Thyroid gland (tissue), 4 donors: ENCODE measurements at regions not wholly inside any gene's neighbourhood (a gene's known extent, or its start where the extent isn't known, plus 50 kb on each side); places are given as distances from the start of the nearest gene placed in this dataset.

Source experiments
- POLR2A ChIP-seq, 2 donors: fragments of 450-650 bp; IDR thresholded peaks; one replicate each; pipeline ENCODE4 v1.6.1; 2017; ENCODE audit warnings: antibody characterized with exemption in 2 of 2, mild to moderate bottlenecking in 2 of 2, moderate library complexity in 1 of 2
- TF ChIP-seq, protein P1 (sequence below), 6 experiments: fragments of 200-600 bp in 3 of 6; fragments of 450-650 bp in 3 of 6; sonication (generic) in 3 of 6; IDR thresholded peaks; one replicate each; pipeline ENCODE4 v1.5.1; 2016 to 2019; ENCODE audit warnings: antibody characterized with exemption in 6 of 6, mild to moderate bottlenecking in 2 of 6, inconsistent platforms in 1 of 6, moderate library complexity in 1 of 6

DNA sequence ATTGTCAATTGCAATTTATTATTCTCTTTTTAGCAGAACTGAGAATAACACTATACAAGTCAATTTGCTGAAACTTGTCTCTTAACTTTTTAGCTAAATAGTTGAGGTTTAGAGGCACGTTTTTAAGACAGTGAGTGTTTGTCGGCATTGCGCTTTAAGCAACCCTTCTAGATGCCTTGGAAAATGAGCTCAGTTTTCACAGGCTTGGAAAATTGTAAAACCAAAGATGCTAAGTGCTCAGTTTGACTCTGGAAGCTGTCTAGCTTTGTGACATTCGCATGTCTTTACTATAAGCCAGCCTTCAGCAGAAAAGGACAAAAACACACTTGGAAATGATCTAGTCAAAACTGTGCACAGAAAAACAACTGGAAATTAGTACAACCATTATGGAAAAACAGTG is 500.4 kb downstream of the NEBL start:
- TF ChIP-seq, protein P1, sequence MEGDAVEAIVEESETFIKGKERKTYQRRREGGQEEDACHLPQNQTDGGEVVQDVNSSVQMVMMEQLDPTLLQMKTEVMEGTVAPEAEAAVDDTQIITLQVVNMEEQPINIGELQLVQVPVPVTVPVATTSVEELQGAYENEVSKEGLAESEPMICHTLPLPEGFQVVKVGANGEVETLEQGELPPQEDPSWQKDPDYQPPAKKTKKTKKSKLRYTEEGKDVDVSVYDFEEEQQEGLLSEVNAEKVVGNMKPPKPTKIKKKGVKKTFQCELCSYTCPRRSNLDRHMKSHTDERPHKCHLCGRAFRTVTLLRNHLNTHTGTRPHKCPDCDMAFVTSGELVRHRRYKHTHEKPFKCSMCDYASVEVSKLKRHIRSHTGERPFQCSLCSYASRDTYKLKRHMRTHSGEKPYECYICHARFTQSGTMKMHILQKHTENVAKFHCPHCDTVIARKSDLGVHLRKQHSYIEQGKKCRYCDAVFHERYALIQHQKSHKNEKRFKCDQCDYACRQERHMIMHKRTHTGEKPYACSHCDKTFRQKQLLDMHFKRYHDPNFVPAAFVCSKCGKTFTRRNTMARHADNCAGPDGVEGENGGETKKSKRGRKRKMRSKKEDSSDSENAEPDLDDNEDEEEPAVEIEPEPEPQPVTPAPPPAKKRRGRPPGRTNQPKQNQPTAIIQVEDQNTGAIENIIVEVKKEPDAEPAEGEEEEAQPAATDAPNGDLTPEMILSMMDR (IDR thresholded peaks at IDR 0.05) = no peak
- TF ChIP-seq POLR2A (IDR thresholded peaks at IDR 0.05) = no peak
